GM21447 (cell line): ENCODE measurements at regions not wholly inside any gene's neighbourhood (a gene's known extent, or its start where the extent isn't known, plus 50 kb on each side); places are given as distances from the start of the nearest gene placed in this dataset.
"Not testable (repeated sequence)": the region's sequence is repeated elsewhere in the genome, so short reads cannot be mapped to it uniquely, and the experiment has no call there.

Experiments
- ATAC-seq: cut with Tn5 transposase; IDR thresholded peaks from one replicate; pipeline ENCODE4 v1.9.1; 2021; ENCODE audit not compliant: unreplicated experiment

- no peak for ATAC-seq
Observed at GRCh38 chr12:90514325-90514724, 440.7 kb downstream of the CCER1 start.

- no peak for ATAC-seq
Observed at GRCh38 chr12:90512518-90512917, 442.5 kb downstream of the CCER1 start.

- no peak for ATAC-seq
Observed at GRCh38 chr12:90510948-90511347, 444.0 kb downstream of the CCER1 start.

GRCh38 chr12:90504806-90505205, 450.2 kb downstream of the CCER1 start:
- no peak for ATAC-seq

GRCh38 chr12:90502070-90502469, 452.9 kb downstream of the CCER1 start:
- no peak for ATAC-seq

- no peak for ATAC-seq
Observed at GRCh38 chr12:90501412-90501811, 453.6 kb downstream of the CCER1 start.

- no peak for ATAC-seq
Observed at GRCh38 chr12:90499795-90500194, 455.2 kb downstream of the CCER1 start.

- no peak for ATAC-seq
Observed at GRCh38 chr12:90497923-90498545, 456.9 kb downstream of the CCER1 start.

GRCh38 chr12:90490355-90490754, 464.6 kb downstream of the CCER1 start:
- ATAC-seq: no peak

- ATAC-seq: no peak
Observed at GRCh38 chr12:90489141-90489540, 465.8 kb downstream of the CCER1 start.

- no peak for ATAC-seq
Observed at GRCh38 chr12:90485560-90485959, 469.4 kb downstream of the CCER1 start.

- no peak for ATAC-seq
Observed at GRCh38 chr12:90484094-90484493, 470.9 kb downstream of the CCER1 start.

- ATAC-seq: no peak
Observed at GRCh38 chr12:90481748-90482147, 473.2 kb downstream of the CCER1 start.

- ATAC-seq: no peak
Observed at GRCh38 chr12:90479237-90479636, 475.7 kb downstream of the CCER1 start.

- no peak for ATAC-seq
Observed at GRCh38 chr12:90473831-90474230, 481.1 kb downstream of the CCER1 start.

GRCh38 chr12:90460681-90461080, 494.3 kb downstream of the CCER1 start:
- no peak for ATAC-seq

- ATAC-seq: no peak
Observed at GRCh38 chr12:90456248-90456647, 498.7 kb downstream of the CCER1 start.

GRCh38 chr12:90455756-90456155, 499.2 kb downstream of the CCER1 start:
- no peak for ATAC-seq

- ATAC-seq: no peak
Observed at GRCh38 chr12:90449611-90450010, 505.4 kb downstream of the CCER1 start.

- not testable (repeated sequence) for ATAC-seq
Observed at GRCh38 chr12:90443466-90443865, 511.5 kb downstream of the CCER1 start.

- no peak for ATAC-seq
Observed at GRCh38 chr12:90441431-90441830, 513.5 kb downstream of the CCER1 start.

GRCh38 chr12:90428881-90429280, 526.1 kb downstream of the CCER1 start:
- no peak for ATAC-seq

GRCh38 chr12:90428465-90428864, 526.5 kb downstream of the CCER1 start:
- ATAC-seq: no peak
